IPS-15b (cell line): ENCODE measurements at regions not wholly inside any gene's neighbourhood (a gene's known extent, or its start where the extent isn't known, plus 50 kb on each side); places are given as distances from the start of the nearest gene placed in this dataset.
"Not testable (repeated sequence)": the region's sequence is repeated elsewhere in the genome, so short reads cannot be mapped to it uniquely, and the experiment has no call there.

ENCODE experiments used
- H3K27me3 ChIP-seq: one replicate; pipeline ENCODE4 v1.6.1; 2013; ENCODE audit warnings: low read length; ENCODE audit not compliant: control insufficient read depth, insufficient read depth
- H3K36me3 ChIP-seq: one replicate; pipeline ENCODE4 v1.6.1; 2013; ENCODE audit warnings: low read length; ENCODE audit not compliant: control insufficient read depth, insufficient read depth
- H3K4me1 ChIP-seq: one replicate; pipeline ENCODE4 v1.6.1; 2013; ENCODE audit warnings: mild to moderate bottlenecking, low read length; ENCODE audit not compliant: control insufficient read depth, insufficient read depth
- H3K4me3 ChIP-seq: one replicate; pipeline ENCODE4 v1.5.1; 2013; ENCODE audit warnings: low read depth, low read length
- H3K9ac ChIP-seq: one replicate; pipeline ENCODE4 v1.6.1; 2013; ENCODE audit warnings: low read depth, mild to moderate bottlenecking, low read length
- H3K9me3 ChIP-seq: one replicate; pipeline ENCODE4 v1.6.1; 2013; ENCODE audit warnings: mild to moderate bottlenecking, low read length; ENCODE audit not compliant: control insufficient read depth, insufficient read depth

DNA sequence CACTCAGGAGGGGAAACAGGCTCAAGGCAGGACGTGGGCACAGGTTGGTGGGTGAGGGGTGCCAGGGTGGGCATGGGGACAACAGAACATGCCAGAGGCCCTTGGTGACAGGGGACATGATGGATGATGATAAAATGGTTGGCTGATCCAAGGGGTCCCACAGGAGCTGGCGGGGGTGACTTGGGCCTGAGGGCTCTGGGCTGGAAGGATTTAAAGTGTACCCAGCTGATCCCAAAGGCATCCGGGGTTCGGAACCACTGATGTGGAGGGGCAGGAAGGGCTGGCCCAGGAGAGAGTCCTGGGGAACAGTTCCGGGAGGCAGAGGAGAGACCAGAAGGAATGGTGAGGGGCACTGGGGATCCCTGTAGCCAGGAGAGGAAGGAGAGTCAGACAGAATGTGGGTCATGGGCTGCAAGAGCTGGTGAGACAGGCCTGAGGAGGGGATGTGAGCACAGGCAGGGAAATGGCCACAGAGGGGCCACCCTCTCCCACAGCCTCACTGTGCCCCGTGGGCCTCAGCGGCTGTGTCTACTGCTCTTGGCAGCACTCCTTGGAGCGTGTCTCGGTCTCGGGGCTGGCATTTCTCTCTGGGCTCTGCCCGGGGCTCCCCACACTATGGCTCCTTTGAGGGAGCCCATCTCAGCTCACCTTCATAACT lies 70.7 kb upstream of the PTPN20 start:
- H3K4me3 ChIP-seq, H3K4me1 ChIP-seq, H3K27me3 ChIP-seq, H3K9ac ChIP-seq, H3K36me3 ChIP-seq, H3K9me3 ChIP-seq: not testable (repeated sequence)

DNA sequence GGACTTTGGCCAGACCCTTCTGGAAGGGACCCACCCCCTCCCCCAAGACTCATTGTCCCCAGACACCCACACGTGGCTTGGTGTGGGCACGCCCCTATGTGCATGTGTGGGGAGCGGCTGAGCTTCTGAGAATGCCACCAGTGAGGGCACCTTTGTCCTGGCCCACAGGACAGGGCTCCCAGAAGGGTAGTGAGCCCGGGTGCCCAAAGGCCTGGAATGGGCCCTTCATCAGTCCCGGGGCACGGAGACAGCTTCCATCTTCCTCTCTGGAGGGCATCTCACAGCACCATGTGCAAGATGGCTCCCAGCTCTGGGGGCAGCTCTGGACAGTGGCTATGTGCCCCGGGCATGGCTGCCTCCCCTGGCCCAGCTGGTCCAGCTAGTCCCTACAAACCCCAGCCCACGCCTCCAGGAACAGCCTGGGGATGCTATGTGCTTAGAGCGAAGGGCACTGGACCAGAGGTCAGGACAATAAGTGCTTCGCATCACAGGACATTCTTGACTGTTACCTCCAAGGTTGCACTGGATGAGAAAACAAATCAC lies 70.1 kb upstream of the PTPN20 start:
- H3K9ac ChIP-seq, H3K36me3 ChIP-seq, H3K9me3 ChIP-seq, H3K4me3 ChIP-seq, H3K4me1 ChIP-seq, H3K27me3 ChIP-seq: not testable (repeated sequence)

DNA sequence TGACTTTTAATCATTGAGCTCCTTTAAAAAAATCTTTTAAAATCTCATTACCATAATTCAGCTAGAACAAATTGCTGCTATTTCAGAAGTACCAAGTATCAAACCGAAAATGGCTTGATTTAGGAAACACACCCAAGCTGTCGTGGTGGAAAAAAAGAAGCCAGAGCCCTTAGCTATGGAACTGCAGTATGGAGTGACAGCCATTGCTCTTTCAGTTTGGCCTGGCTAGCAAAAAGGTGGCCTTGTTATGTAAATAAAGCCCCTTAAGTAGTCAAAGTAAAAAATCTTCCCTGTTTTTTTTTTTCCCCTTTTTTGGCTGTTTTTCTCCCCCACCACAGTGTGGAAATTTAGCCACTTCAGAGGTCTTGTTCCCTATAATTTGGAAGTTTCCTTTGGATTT lies 66.0 kb upstream of the PTPN20 start:
- not testable (repeated sequence) for H3K4me1 ChIP-seq, H3K27me3 ChIP-seq, H3K4me3 ChIP-seq, H3K36me3 ChIP-seq, H3K9me3 ChIP-seq, H3K9ac ChIP-seq

DNA sequence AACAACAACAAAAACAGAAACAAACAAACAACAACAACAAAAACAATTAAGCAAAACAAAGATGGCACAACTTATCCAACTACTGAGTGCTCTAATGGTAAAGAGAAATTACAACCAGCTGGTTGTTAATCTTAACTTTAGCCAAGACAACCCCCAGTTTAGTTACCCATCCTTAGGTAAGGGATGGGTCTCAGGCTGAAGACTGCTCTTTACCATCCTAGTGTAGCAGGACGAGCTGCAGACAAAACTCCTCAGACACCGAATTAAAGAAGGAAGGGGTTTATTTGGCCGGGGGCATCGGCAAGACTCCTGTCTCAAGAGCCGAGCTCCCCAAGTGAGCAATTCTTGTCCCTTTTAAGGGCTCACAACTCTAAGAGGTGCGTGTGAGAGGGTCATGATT lies 65.6 kb upstream of the PTPN20 start:
- not testable (repeated sequence) for H3K9me3 ChIP-seq, H3K36me3 ChIP-seq, H3K4me3 ChIP-seq, H3K9ac ChIP-seq, H3K27me3 ChIP-seq, H3K4me1 ChIP-seq

DNA sequence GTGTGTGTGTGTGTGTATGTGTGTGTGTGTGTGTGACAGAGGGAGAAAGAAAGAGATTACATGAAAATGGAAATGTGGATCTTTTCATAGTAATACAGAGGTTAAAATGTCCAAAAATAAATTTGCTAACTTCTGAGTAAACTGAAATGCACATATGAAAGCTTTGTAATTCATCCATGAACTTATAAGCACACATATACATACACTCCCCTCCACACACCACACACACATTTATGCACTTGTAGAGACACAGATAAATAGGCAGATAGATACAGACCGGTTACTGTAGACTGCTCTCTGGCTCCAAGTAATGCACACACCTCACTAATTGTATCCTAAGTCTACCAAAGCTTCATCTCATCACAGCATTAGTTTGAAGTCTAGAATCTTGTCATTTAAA lies 50.5 kb upstream of the PTPN20 start:
- H3K36me3 ChIP-seq, H3K4me3 ChIP-seq, H3K9ac ChIP-seq, H3K4me1 ChIP-seq, H3K9me3 ChIP-seq, H3K27me3 ChIP-seq: not testable (repeated sequence)
